GM12891 (cell line): ENCODE measurements at regions not wholly inside any gene's neighbourhood (a gene's known extent, or its start where the extent isn't known, plus 50 kb on each side); places are given as distances from the start of the nearest gene placed in this dataset.

Experiments
- PAX5 ChIP-seq: IDR thresholded peaks from 2 replicates; pipeline ENCODE4 v1.6.1; 2011; ENCODE audit warnings: low read length, moderate library complexity, mild to moderate bottlenecking; ENCODE audit not compliant: insufficient read depth, severe bottlenecking
- POLR2A ChIP-seq: IDR thresholded peaks from 2 replicates; pipeline ENCODE4 v1.6.1; 2011; ENCODE audit warnings: low read depth, low read length, control low read depth
- POLR2AphosphoS5 ChIP-seq: IDR thresholded peaks from 2 replicates; pipeline ENCODE4 v1.6.1; 2011; ENCODE audit warnings: low read depth, low read length, control low read depth
- POU2F2 ChIP-seq: IDR thresholded peaks from 2 replicates; pipeline ENCODE4 v1.6.1; 2011; ENCODE audit warnings: low read depth, mild to moderate bottlenecking, control low read depth, low read length, moderate library complexity
- SPI1 ChIP-seq: IDR thresholded peaks from 2 replicates; pipeline ENCODE4 v1.6.1; 2011; ENCODE audit warnings: low read depth, low read length, control low read depth
- TAF1 ChIP-seq: IDR thresholded peaks from 2 replicates; pipeline ENCODE4 v1.6.1; 2011; ENCODE audit warnings: low read depth, low read length, control low read depth

DNA sequence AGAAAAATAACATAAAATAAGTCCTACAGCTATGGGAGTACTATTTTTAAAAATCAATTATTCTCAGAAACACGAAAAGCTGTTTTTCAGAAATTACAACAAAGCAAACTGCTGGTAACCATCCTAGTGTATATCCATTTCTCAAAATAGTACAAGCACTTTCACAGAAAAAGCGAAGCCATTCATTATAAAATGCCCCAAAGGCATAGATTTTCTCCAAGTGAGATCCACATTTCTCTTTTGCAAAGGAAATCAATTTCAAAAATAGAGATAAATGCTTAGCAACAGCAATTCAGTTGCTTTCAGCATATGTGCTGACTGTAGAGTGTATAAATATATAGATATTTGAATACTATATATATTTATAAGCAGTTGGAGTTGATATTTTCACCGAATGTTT, 1266.3 kb downstream of the SI start:
- TF ChIP-seq POLR2A (no peak), TAF1 (no peak), PAX5 (no peak), POLR2AphosphoS5 (no peak), POU2F2 (no peak), SPI1 (no peak)
